HG02610 (cell line): ENCODE measurements at regions not wholly inside any gene's neighbourhood (a gene's known extent, or its start where the extent isn't known, plus 50 kb on each side); places are given as distances from the start of the nearest gene placed in this dataset.

Experiments used
- ATAC-seq: cut with Tn5 transposase; IDR thresholded peaks from one replicate; pipeline ENCODE4 v1.9.1; 2021; ENCODE audit warnings: mild to moderate bottlenecking, moderate library complexity; ENCODE audit not compliant: unreplicated experiment

DNA sequence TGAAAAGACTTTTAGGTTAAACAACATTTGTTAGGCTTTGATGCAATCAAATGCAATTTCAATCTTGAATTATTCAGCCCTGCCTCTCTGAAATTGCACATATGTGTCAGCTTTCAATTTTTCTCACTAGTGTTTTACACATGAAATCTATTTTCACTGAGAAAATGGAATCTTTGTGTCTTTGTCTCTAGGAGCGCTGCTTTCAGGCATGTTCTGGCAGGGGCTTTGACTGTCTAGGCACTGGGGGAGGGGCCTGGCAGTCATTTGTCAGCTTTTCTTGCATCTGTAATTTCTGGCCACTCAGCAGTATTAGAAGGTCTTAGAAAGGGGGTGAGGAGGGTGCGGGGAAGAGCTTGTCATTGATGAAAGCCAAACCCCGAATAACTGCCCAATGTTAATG is 264.4 kb downstream of the PTPRC start:
- ATAC-seq, result no peak

DNA sequence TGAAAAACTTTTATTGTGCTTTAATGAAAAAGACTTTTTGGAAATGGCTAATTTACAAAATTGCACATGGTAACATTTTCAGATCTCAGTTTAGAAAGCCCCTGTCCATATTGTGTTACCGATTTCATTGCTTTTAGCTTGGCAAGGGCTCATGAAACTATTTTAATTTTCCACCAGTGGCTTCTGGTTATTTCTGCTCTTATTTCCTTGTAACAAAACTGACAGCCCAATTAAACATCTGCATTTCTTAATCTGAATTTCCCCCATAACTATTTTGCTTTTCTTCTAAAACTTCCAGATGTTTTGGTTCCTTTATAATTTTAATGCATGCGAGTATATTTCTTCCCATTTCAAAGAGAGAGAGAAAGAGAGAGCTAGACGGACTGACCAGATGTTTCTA is 264.8 kb downstream of the PTPRC start:
- ATAC-seq, result no peak

DNA sequence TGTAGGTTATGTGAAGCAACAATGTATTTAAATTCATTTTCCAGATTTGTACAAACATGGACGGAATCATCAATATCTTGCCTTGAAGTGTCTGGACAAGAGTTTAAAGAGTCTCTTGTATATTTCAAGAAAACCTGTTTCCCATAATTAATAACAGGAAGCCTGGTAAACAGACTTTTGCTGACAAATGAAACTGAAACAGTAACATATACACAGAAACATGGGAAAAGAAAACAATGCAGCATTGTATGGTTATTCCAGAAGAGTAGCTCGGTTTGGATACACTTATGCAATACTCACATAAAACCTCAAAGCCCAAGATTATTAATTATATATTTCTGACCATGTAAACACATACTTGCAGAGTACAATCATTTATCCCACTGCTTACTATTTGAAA is 265.5 kb downstream of the PTPRC start:
- no peak for ATAC-seq

DNA sequence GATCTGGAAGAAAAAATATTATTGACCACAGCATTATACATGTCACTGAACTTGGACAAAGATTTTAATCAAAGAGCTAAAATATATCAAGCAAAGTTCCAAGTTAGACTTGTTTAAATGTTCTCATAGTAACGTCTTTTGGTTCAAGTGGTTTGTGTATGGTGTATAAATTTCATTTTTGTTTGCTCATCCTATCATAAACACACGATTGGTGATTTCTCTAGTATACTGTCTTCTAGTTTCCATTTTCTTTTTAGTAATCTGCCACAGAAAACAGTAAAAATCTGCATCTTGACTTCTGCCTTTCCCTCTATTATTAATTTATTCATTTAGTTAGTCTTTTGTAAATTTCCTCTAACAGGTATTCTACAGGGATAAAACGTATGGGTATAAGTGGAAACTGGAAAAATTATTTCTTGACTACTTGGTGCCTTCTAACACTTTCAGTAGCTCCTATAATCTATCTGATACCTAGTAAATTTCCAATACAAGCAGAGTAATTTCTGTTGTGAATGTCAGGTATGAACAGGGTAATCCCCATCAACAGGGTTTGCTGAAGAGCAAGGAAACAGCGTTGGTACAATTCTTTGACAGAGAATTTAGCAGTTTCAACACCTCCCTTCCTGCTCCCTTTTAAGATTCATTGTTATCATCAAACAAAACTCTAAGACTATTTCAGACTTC is 268.0 kb downstream of the PTPRC start:
- peak; percentile 67 for ATAC-seq

DNA sequence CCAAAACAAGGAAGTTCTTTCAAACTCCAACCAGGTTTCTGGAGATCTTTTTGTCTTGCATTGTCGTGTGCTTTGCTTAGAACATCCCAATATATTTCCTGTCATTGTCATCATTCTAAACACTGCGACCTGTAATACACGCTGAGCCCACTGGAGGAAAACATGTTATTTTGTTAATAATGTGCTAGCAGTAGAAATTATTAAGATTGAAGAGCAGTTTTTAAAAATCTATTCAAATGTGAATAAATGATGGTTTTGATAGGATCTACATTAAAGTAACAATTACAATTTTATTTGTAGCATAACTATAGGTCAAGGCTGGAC is 268.5 kb downstream of the PTPRC start:
- ATAC-seq, result peak; percentile 25

DNA sequence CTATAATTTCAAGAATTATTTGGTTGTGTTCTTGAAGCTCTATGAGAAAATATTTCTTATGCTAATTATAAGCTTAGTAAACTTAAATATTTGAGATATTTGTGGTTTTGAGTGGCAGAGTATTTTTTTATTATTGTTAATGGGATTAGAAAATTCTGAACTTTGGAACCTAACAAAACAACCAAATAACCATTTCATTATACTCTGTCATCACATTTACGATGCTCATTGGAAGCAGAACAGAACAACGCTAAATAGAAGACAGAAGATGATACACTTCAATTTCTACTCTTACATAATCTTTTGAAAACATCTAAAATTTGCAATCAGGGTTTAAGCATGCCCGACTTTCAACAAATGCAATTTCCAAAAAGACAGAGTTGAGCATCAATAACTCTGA is 270.2 kb downstream of the PTPRC start:
- no peak for ATAC-seq

DNA sequence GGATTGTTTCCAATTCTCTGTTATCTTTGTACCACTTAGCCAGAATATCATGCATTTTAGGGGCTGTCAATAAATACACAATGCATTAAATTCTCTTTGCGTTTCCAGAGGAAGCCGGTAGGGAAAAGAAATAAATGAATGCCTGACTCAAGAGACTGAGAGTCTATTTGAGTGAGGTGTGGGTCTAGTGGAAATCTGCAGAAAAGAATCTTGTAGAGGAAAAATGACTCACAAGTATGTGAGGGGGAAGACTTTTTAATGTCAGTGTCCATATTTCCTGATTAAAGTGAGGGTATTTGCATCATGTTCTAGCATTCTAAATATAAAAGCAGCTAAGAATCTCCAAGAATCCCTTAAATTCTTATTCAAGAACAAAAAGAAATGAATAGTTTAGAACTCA is 271.1 kb downstream of the PTPRC start:
- ATAC-seq, result no peak

DNA sequence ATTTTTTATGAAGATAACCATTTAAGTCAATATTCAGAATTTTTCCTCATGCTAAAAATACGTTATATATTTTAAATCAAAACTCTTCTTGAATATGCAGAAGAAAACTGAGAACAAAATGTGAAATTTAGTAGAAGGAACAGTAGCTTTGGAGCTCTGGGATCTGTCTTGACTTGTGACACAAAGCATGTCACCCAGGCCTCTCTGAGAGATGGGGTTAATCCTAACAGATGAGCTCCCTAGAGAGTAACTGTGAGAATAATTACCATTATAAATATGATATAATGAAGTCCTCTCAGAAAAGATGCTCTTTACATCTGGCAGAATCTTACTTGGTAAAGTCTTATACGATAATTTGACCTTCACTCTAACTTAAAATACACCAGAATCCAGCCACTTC is 272.0 kb downstream of the PTPRC start:
- no peak for ATAC-seq

DNA sequence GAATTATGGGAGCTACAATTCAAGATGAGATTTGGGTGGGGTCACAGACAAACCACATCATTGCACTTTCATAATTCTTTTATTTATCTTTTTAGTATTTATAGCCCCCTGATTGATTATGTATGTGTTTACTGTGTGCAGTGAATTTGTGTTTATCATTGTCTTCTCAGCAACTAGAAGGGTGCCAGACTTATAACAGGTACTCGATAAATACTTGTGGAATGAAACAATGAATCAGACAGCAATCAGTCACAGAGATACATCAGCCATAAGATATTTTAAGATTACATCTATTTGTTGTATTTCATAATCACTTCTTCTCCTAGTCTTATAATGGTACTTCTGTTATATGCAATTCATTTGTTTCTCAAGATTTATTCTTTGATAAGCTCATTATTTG is 273.2 kb downstream of the PTPRC start:
- ATAC-seq, result no peak

DNA sequence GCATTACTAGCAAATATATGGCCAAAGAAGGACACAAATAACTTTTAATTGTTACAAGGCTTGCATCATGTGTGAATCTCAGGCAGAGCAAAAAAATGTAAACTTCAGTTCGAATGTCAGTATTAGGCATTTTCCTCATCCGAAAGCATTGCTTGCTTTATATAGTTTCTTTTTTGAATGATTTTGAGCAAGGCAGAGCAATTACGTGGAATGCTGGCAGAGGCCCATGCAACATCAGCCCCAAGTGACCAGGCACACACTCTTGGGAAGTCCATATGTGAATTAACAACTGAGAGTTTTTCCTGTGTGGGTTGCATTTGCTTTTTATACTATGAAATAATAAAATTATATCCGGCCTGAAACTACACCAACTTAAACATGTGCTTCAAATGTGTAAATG is 274.8 kb downstream of the PTPRC start:
- ATAC-seq, result no peak

DNA sequence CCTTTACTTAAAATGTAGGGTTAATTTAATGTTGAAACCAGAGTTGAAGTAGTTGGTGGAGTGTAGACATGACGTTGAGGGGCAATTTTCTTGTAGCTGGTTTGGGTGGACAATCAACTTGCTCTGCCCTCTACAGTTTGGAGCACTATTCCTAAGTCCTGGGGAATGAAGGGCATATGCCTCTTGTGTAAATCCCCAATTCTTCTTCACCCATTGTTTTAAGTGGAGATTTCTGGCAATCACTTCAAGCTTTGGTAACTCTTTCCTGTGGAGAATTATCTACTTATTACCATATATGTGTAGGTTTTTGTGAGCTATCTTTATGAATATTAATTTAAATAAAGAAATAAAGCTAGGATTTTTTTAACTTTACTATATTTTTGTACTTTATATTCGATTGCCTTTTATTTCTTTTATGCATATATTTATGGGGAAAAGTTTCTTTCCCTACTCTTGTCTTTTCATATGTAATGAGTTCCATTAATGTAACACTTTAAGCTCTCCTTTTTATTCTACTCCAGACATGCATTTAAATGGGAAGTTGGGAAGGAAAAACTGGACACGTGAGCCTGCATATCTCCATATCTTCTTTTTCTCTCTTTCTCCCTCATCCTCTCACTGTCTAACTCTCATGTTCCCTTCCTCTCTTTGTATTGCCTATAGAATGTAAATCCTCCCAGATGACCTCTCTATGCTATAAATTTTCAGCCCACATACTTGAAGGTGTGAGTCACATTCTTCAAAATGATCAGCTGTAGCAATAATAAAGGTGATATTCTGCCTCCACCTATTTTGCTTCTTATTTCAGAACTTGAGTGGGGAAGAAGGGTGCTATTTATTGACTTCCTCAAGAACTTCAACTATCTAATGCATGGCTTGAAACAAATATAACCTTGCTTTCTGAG is 276.7 kb downstream of the PTPRC start:
- no peak for ATAC-seq

DNA sequence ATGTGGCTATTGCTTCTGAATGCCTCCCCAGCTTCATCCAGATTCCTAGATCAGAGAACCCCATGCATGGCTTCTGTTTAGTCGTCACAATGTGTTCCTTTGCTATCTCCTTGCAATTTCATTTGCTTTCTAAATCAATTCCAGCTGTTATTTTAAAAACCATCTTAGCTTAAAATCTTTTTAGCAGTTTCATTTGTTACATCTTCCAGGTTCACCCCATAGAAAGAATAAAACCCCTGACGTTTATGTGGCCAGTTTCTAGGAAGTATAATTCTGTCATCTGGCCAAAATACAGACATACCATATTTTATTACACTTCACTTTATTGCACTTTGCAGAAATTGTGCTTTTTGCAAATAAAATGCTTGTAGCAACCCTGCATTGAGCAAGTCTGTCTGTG is 278.4 kb downstream of the PTPRC start:
- no peak for ATAC-seq

DNA sequence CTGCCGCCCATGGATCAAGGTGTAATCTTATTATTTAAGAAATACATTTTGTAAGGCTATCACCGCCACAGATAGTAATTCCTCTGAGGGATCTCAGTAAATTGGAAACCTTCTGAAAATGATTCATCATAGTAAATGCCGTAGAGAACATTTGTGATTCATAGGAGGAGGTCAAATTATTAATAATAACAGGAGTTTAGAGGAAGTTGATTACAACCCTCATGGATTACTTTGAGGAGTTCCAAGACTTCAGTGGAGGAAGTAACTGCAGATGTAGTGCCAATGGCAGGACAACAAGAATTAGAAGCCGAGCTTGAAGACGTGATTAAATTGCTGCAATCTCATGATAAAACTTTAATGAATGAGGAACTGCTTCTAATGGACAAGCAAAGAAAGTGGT is 280.1 kb downstream of the PTPRC start:
- ATAC-seq, result no peak

DNA sequence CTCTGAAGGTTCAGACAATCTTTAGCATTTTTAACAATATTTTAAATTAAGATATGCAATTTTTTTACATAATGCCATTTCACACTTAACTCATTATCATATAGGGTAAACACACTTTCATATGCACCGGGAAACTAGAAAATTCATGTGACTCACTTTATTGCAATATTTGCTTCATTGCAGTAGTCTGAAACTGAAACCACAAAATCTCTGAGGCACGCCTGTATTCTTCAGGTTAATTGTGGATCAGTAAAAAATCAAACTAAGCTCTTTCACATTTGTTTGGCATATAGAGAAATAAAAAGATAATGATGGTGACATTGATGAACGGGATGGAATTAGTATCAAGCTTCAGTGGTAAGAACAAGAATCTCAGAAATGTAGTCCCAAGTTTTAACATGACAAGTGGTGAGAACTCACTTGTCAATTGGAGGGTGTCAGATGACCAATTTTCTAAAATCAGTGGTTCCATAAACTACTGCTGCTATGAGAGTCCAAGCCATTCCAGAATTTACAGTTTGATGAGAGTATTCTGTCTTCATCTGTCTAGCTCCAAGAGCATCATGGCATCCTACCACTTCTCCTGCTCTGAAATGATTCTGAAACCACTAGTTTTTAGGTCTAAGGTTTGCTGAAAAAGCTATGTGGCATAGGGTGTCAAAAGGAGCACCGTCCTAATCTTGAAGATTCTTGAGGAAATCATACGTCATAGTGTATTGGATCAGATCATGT is 281.0 kb downstream of the PTPRC start:
- ATAC-seq, result peak; percentile 41

DNA sequence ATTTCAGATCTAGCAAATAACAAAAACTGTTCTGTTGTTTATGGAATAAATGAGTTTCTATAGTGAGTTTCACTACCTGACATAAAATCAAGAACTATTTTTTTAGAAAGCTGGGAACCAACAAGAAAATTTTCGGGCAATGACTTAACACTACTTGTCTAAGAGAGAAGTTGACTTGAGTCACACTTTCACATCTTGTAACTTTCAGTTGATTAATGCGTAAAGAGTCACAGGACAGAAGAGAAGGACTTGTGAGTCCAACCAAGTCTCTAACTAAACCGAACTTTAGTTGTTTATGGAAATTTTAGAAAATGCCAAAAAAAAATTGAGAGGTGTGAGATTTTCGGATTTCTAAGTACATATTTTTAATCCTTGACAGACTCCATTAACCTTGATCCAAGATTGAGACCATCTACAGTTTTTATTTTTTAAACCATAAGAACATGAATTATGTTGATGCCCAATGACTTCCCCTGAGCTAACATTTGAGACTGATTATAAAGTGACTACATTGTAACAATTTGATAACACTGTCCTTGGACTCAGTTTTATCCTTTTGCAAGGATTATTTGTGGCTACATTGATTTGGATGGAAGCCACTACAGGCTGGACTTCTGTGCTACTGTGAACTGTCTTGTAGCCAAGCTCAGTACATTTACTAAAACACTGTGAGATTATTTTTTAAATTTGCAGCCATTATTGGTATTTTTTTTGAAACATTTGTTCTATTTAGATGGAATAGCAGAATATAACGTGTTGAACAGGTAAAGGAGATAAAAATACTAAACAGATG is 284.0 kb downstream of the PTPRC start:
- peak; percentile 76 for ATAC-seq

DNA sequence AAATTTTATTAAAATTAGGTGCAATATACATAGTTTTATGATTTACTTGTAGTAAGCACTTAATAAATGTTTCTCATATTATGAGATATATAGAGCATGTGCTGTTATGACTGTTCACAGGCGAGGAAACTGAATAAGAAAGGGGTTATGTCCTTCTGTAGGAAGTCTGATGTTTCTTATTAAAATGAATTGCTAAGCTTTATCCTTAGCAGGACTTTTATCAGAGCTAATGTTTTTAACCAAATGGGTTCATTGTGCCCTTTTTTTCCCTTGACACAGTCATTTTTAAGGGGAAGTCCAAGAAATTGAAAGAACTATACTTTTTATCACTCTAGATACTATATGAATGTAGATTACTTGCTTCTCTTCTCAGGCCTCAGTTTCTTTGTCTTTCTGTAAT is 285.2 kb downstream of the PTPRC start:
- no peak for ATAC-seq

DNA sequence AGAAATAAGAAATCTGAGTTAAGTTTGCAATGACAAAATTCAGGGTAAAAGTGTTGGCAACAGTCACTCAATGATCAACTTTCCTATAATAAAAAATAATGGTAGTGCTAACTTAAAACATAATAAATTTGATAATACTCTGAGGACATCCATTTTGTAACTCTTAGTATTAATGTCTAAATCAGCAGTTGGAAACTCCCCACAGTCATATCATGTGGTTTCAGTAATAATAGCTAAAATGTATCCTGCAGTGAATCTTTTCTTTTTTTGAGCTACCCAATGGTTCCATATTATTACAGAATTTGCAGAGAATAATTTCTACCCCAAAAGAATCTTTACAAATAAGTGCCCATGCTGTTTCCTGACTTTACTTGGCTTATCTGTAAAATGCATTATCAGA is 286.7 kb downstream of the PTPRC start:
- no peak for ATAC-seq

DNA sequence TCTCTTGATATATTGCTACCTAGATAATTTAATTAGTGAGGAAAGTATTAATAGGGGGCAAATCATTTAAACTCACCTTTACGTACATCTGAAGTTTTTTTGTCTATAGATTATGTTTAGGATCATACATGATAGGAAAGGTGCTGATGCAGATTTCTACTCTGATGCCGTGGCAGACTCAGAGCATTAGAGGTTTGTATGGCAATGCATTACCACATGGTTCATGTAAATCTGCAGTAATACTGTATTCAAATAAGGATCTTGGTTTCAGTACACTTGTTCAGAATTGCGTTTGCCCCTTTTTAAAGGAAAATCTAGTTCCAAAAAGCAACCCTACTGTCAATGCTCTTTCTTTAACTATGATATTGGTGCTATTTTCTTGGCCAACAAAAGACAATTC is 288.3 kb downstream of the PTPRC start:
- peak; percentile 24 for ATAC-seq

DNA sequence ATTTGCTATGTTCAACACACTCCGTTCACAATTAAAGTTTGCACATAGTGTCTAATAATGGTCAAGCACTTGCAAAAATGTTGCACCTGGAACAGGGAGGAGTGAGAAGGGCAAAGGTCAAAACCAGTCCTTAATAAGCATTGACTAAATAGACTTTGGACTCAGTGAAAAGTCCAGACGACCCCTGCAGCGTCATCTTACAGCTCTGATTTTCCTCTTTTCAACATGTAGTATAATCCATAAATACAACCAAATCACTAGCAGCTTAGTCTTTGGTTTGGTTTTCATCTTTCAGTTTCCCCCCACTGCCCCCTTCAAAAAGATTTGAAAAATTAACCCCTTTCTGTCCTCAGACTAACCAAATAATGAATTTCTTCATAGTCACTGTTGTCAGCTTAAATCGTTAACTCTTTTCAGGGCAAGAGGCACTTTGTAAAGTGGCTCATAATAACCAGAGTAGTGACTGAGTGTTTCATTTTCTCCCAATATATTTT is 290.3 kb downstream of the PTPRC start:
- ATAC-seq, result no peak

DNA sequence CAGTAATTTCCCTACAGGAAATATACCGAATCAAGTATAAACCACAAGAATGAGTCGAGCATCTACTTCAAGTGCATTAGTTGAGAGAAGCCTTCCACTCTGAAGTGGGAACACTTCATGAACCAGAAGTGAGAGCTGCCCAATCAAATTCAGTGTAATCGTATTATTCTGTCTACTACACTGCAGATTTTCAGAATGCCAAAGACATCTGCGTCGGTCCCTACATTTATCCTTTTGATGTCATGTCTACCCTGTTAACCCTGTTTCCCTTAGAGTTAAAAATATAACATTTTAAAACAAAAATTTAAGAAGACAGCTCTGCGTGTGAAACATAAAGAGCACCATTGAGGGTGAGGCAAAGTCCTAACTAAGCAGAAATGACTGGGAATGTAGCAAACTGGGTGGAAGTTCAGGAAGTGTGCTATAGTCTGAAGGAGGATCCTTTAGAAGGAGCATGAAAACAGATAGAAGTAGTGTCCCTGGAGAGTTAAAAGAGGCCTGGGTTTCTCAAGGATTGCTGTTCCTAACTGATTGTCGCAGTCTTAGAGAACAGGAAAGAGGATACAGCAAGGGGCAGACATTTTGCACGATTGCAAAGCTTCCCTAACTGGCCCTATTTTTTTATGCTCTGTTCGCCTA is 291.2 kb downstream of the PTPRC start:
- peak; percentile 65 for ATAC-seq
